HFFc6 (cell line): ENCODE measurements at regions not wholly inside any gene's neighbourhood (a gene's known extent, or its start where the extent isn't known, plus 50 kb on each side); places are given as distances from the start of the nearest gene placed in this dataset.

Source experiments
- DNase-seq: peaks from one replicate; pipeline ENCODE4 v3.0.0-alpha.2; 2018
- H3K27ac Mint-ChIP-seq: 2 replicates; pipeline ENCODE4 v1.8.0; 2020; ENCODE audit warnings: mild to moderate bottlenecking, mixed read lengths
- H3K27me3 Mint-ChIP-seq: 2 replicates; pipeline ENCODE4 v1.8.0; 2021; ENCODE audit warnings: mild to moderate bottlenecking, moderate library complexity, mixed read lengths; ENCODE audit not compliant: insufficient read depth
- H3K36me3 Mint-ChIP-seq: 2 replicates; pipeline ENCODE4 v1.8.0; 2021; ENCODE audit warnings: low read depth, mixed read lengths
- H3K4me1 Mint-ChIP-seq: 2 replicates; pipeline ENCODE4 v1.8.0; 2020; ENCODE audit warnings: low read depth, mixed read lengths
- H3K4me3 Mint-ChIP-seq: 2 replicates; pipeline ENCODE4 v1.8.0; 2020; ENCODE audit warnings: mild to moderate bottlenecking, moderate library complexity, mixed read lengths
- H3K9me3 Mint-ChIP-seq: 2 replicates; pipeline ENCODE4 v1.8.0; 2020; ENCODE audit warnings: mild to moderate bottlenecking, mixed read lengths
- CTCF ChIP-seq: fragments of 200-600 bp; sonication (generic); IDR thresholded peaks from 2 replicates; pipeline ENCODE4 v1.5.0; 2021; ENCODE audit warnings: antibody characterized with exemption, mild to moderate bottlenecking

DNA sequence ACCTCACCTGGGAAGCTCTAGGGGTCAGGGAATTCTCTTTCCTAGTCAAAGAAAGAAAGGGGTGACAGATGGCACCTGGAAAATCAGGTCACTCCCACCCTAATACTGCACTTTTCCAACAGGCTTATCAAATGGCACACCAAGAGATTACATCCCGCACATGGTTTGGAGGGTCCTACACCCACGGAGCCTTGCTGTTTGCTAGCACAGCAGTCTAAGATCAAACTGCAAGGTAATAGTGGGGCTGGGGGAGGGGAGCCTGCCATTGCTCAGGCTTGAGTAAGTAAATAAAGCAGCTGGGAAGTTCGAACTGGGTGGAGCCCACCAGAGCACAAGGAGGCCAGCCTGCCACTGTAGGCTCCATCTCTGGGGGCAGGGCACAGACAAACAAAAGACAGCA is 2830.6 kb upstream of the OR11H1 start:
- H3K4me1 Mint-ChIP-seq, result no peaks in the 10 kb centered on the region
- no peaks in the 10 kb centered on the region; the same call in 1 of the 2 replicates for H3K27me3 Mint-ChIP-seq
- H3K9me3 Mint-ChIP-seq, result peaks cover 51% of the 10 kb centered on the region
- TF ChIP-seq CTCF, result no peak
- no peak for DNase-seq
- H3K4me3 Mint-ChIP-seq, result no peak overlapping the region
- peaks cover 10% of the 10 kb centered on the region; the same call in 1 of the 2 replicates for H3K36me3 Mint-ChIP-seq
- H3K27ac Mint-ChIP-seq, result no peak overlapping the region
